HUES6 (cell line): ENCODE measurements at regions not wholly inside any gene's neighbourhood (a gene's known extent, or its start where the extent isn't known, plus 50 kb on each side); places are given as distances from the start of the nearest gene placed in this dataset.
A peak's percentile ranks its signal among the peaks of the same experiment; 100 is the strongest.

Source experiments
- H3K27ac ChIP-seq: 2 replicates; pipeline ENCODE4 v1.7.0; 2013; ENCODE audit warnings: low read depth, mild to moderate bottlenecking, low read length, inconsistent platforms
- H3K27me3 ChIP-seq: 2 replicates; pipeline ENCODE4 v1.6.1; 2013; ENCODE audit warnings: low read length; ENCODE audit not compliant: control insufficient read depth, insufficient read depth
- H3K36me3 ChIP-seq: 2 replicates; pipeline ENCODE4 v1.6.1; 2013; ENCODE audit warnings: low read length; ENCODE audit not compliant: control insufficient read depth, insufficient read depth
- H3K4me1 ChIP-seq: 2 replicates; pipeline ENCODE4 v1.6.1; 2013; ENCODE audit warnings: low read length; ENCODE audit not compliant: control insufficient read depth, insufficient read depth
- H3K4me3 ChIP-seq: 2 replicates; pipeline ENCODE4 v1.5.1; 2013; ENCODE audit warnings: low read depth, low read length
- H3K9ac ChIP-seq: one replicate; pipeline ENCODE4 v1.6.1; 2013; ENCODE audit warnings: mild to moderate bottlenecking, low read length
- H3K9me3 ChIP-seq: 2 replicates; pipeline ENCODE4 v1.6.1; 2013; ENCODE audit warnings: low read depth, low read length; ENCODE audit not compliant: control insufficient read depth, insufficient read depth

DNA sequence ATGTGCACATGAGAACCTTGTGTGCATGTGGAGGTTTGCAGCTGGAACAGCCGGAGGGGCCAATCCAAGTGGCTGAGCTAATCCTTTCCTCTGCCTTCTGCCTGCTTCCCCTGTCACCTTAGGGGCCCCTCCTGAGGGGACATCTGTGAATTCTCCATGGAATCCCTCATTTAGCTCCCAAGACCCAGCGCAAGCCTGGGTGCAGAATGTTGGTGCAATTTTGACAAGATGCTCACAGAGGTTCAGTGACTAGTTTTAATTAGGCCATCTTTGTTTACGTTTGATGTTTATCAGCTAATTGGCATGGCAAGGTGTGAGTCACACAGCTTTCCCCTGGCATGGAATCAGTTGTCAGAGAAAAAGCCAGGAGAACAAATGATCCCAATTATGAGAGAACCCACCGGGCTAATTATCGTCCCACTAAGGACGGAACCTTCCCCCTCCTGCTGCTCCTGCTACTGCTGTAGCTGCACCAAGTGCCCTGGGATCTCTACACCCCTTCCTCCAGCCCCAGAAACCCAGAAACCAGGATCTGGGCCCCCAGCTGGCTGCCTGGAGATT lies 63.6 kb upstream of the PAX6 start:
- Histone ChIP-seq H3K4me1 (peaks cover 42% of the 10 kb centered on the region), H3K27me3 (peaks cover 29% of the 10 kb centered on the region), H3K9ac (no peak overlapping the region), H3K27ac (no peak overlapping the region), H3K4me3 (no peak overlapping the region), H3K36me3 (no peaks in the 10 kb centered on the region), H3K9me3 (no peaks in the 10 kb centered on the region)

DNA sequence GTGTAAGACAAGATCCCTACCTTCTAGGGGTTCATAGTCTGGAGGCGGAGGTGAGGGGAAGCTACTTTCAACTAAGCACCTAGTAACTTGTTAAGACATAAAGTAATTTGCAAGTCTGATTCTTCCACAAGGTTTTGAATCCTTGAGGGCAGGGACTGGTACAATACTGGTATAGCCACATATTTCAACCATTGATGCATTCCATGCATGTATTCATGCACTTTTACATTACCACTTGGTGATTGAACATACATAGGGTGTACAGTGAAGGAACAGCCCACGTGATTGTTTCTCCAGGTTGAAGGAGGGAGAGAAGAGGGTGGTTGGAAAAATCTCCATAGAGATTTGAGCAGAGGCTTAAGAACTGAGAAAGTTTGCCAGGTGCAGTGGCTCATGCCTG lies 62.0 kb upstream of the PAX6 start:
- Histone ChIP-seq H3K4me1 (peaks cover 42% of the 10 kb centered on the region), H3K36me3 (no peaks in the 10 kb centered on the region), H3K27me3 (peaks cover 29% of the 10 kb centered on the region), H3K9me3 (no peaks in the 10 kb centered on the region), H3K4me3 (no peak overlapping the region), H3K27ac (no peak overlapping the region), H3K9ac (no peak overlapping the region)

- Histone ChIP-seq H3K4me1 (peaks cover 36% of the 10 kb centered on the region), H3K27me3 (peaks cover 29% of the 10 kb centered on the region), H3K9me3 (no peaks in the 10 kb centered on the region), H3K9ac (no peak overlapping the region), H3K36me3 (no peaks in the 10 kb centered on the region), H3K27ac (no peak overlapping the region), H3K4me3 (no peak overlapping the region)
Measured at GRCh38 chr11:31872076-31872443, 60.9 kb upstream of the PAX6 start.

GRCh38 chr11:31871310-31872075 lies 60.4 kb upstream of the PAX6 start:
- H3K27me3 ChIP-seq, result peaks cover 29% of the 10 kb centered on the region
- H3K4me1 ChIP-seq, result peaks cover 31% of the 10 kb centered on the region

GRCh38 chr11:31870609-31871309 lies 59.6 kb upstream of the PAX6 start:
- Histone ChIP-seq H3K9ac (no peak overlapping the region), H3K4me3 (peak overlapping the region; percentile 37), H3K27ac (no peak overlapping the region)

More at GRCh38 chr11:31871310-31872075, 60.4 kb upstream of the PAX6 start:
- H3K36me3 ChIP-seq, result no peaks in the 10 kb centered on the region
- no peaks in the 10 kb centered on the region for H3K9me3 ChIP-seq
- no peak overlapping the region for H3K9ac ChIP-seq
- no peak overlapping the region for H3K27ac ChIP-seq
- H3K4me3 ChIP-seq, result no peak overlapping the region

DNA sequence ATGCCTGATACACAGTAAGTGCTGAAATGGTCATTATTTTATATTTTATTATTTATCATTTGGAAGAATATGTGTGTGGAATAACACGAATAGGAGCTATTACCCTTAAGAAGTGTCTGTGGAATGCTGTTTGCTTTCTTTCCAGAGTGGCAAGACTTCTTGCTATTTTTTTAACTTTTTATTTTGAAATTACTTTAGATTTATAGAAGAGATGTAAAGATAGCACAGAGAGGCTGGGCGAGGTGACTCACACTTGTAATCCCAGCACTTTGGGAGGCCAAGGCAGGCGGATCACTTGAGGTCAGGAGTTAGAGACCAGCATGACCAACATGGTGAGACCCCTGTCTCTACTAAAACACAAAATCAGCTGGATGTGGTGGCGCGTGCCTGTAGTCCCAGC lies 58.9 kb upstream of the PAX6 start:
- no peaks in the 10 kb centered on the region for H3K9me3 ChIP-seq
- H3K4me3 ChIP-seq, result no peak overlapping the region
- peaks cover 18% of the 10 kb centered on the region for H3K4me1 ChIP-seq
- H3K36me3 ChIP-seq, result no peaks in the 10 kb centered on the region
- H3K27ac ChIP-seq, result no peak overlapping the region
- peaks cover 29% of the 10 kb centered on the region for H3K27me3 ChIP-seq
- no peak overlapping the region for H3K9ac ChIP-seq

More at GRCh38 chr11:31870609-31871309, 59.6 kb upstream of the PAX6 start:
- H3K9me3 ChIP-seq, result no peaks in the 10 kb centered on the region
- H3K27me3 ChIP-seq, result peaks cover 29% of the 10 kb centered on the region
- H3K4me1 ChIP-seq, result peaks cover 23% of the 10 kb centered on the region
- no peaks in the 10 kb centered on the region for H3K36me3 ChIP-seq

DNA sequence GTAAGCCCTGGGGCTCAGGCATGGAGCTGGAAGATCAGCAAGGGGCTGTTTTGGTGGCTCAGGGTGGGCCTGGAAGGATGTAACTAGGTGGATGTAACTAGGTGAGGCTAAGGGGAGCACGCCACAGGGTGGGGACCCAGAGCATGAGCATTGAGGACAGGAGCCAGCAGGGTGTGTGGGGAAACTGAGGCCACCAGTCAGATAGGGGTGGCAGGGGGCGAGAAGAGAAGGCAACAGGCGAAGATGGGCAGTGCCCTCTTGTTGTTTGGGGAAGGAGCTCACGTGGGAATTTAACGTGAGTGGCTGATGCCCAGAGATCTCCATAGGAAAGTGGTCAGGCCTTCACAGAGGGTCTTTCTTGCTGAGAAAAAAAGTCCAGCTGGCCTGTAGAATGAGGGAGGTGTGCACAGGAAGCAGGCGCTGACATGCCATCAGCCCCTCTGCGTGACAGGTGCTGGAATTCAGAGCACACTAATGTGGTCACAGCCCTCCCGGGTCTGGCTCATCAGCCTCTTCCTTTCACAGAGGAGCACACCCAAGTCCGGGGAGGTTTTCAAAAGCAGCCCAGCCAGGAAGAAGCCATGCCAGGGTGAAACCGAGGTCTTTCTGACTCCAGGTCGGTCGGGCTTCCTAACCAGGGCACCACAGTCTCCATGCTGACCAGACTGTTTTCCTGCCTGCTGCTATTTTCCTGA lies 54.6 kb upstream of the PAX6 start:
- H3K27me3 ChIP-seq, result peaks cover 4% of the 10 kb centered on the region
- H3K4me1 ChIP-seq, result peaks cover 24% of the 10 kb centered on the region
- H3K27ac ChIP-seq, result no peak overlapping the region
- peaks cover 6% of the 10 kb centered on the region; the same call in 1 of the 2 replicates for H3K9me3 ChIP-seq
- no peak overlapping the region for H3K9ac ChIP-seq
- H3K4me3 ChIP-seq, result no peak overlapping the region
- H3K36me3 ChIP-seq, result no peaks in the 10 kb centered on the region

GRCh38 chr11:31863170-31863832 lies 52.2 kb upstream of the PAX6 start:
- H3K27ac ChIP-seq, result peak overlapping the region; percentile 36; the same call in 1 of the 2 replicates
- H3K9ac ChIP-seq, result no peak overlapping the region
- no peak overlapping the region for H3K4me3 ChIP-seq
- H3K36me3 ChIP-seq, result no peaks in the 10 kb centered on the region
- H3K9me3 ChIP-seq, result peaks cover 6% of the 10 kb centered on the region; the same call in 1 of the 2 replicates
- peaks cover 20% of the 10 kb centered on the region for H3K4me1 ChIP-seq
- H3K27me3 ChIP-seq, result no peaks in the 10 kb centered on the region

- no peaks in the 10 kb centered on the region for H3K27me3 ChIP-seq
Measured at GRCh38 chr11:31861011-31861410, 49.9 kb upstream of the PAX6 start.

More at GRCh38 chr11:31861011-31861410, 49.9 kb upstream of the PAX6 start:
- H3K4me3 ChIP-seq, result no peak overlapping the region
- peaks cover 20% of the 10 kb centered on the region for H3K4me1 ChIP-seq
- H3K9ac ChIP-seq, result no peak overlapping the region
- no peaks in the 10 kb centered on the region for H3K36me3 ChIP-seq
- peaks cover 6% of the 10 kb centered on the region; the same call in 1 of the 2 replicates for H3K9me3 ChIP-seq
- no peak overlapping the region for H3K27ac ChIP-seq
